A549 (cell line): ENCODE measurements at regions not wholly inside any gene's neighbourhood (a gene's known extent, or its start where the extent isn't known, plus 50 kb on each side); places are given as distances from the start of the nearest gene placed in this dataset.

Source experiments
- ATAC-seq, 2 experiments: fragments of 200-7000 bp in 1 of 2; fragments of >200 bp in 1 of 2; cut with Nextera tagmentation in 1 of 2; cut with Tn5 transposase in 1 of 2; 3 replicates each; pipeline versions ENCODE4 v1.8.0 to v1.9.1; 2018 to 2020; ENCODE audit warnings: mild to moderate bottlenecking in 1 of 2, moderate library complexity in 1 of 2
- CTCF ChIA-PET: fragments of 300-600 bp; sonication (Branson Sonifier 250); formaldehyde crosslinking; extraction: SDS; loops from one replicate; lab custom pipeline; 2021; ENCODE audit warnings: antibody characterized with exemption, inconsistent platforms; lab: Yijun Ruan, JAX
- POLR2A ChIA-PET: fragments of 350-600 bp; formaldehyde crosslinking; extraction: SDS; loops from one replicate; lab custom pipeline; 2021; ENCODE audit warnings: antibody characterized with exemption, inconsistent platforms; lab: Yijun Ruan, JAX
- DNase-seq, 2 experiments: peaks; one replicate each; pipeline versions ENCODE4 v3.0.0 to v3.0.0-alpha.2; 2011 to 2016; ENCODE audit warnings: low read depth in 1 of 2, low spot score in 1 of 2
- FAIRE-seq: peaks from 2 replicates; lab custom pipeline; 2011; peaks lifted over from hg19 to GRCh38; lab: Jason Lieb, UNC
- H3K27ac ChIP-seq, 2 experiments: fragments of >200 bp; sonication (Bioruptor Twin); formaldehyde crosslinking; 3 replicates each; pipeline ENCODE4 v1.5.1; 2016 to 2017
- H3K4me1 ChIP-seq: fragments of >200 bp; sonication (Bioruptor Twin); formaldehyde crosslinking; 3 replicates; pipeline ENCODE4 v1.6.1; 2016
- H3K4me2 ChIP-seq: fragments of >200 bp; sonication (Bioruptor Twin); formaldehyde crosslinking; 3 replicates; pipeline ENCODE4 v1.6.1; 2016
- H3K4me3 ChIP-seq: fragments of >200 bp; sonication (Bioruptor Twin); formaldehyde crosslinking; 3 replicates; pipeline ENCODE4 v1.5.1; 2016
- H3K9me3 ChIP-seq: fragments of >200 bp; sonication (Bioruptor Twin); formaldehyde crosslinking; 3 replicates; pipeline ENCODE4 v1.6.1; 2016
- ATOH8 ChIP-seq: fragments of 250-450 bp; sonication (Bioruptor Pico); IDR thresholded peaks from 2 replicates; pipeline ENCODE4 v1.5.0; 2020; ENCODE audit warnings: low read depth, mild to moderate bottlenecking, moderate library complexity
- CBX2 ChIP-seq: fragments of 200-600 bp; sonication (generic); IDR thresholded peaks from 2 replicates; pipeline ENCODE4 v1.6.1; 2016; ENCODE audit warnings: low read depth, mild to moderate bottlenecking, borderline replicate concordance
- CBX8 ChIP-seq: fragments of 200-600 bp; sonication (generic); IDR thresholded peaks from 2 replicates; pipeline ENCODE4 v1.6.1; 2016
- CEBPB ChIP-seq, 2 experiments: fragments of >200 bp in 1 of 2; sonication (Bioruptor Twin) in 1 of 2; formaldehyde crosslinking in 1 of 2; IDR thresholded peaks; 2 replicates each; pipeline ENCODE4 v1.6.1; 2012 to 2016
- EHF ChIP-seq: fragments of 250-450 bp; sonication (Bioruptor Pico); IDR thresholded peaks from 2 replicates; pipeline ENCODE4 v1.5.0; 2020; ENCODE audit warnings: mild to moderate bottlenecking
- EHMT2 ChIP-seq: fragments of 200-600 bp; sonication (generic); IDR thresholded peaks from 2 replicates; pipeline ENCODE4 v1.6.1; 2016; ENCODE audit warnings: antibody characterized with exemption, low read depth, mild to moderate bottlenecking, moderate library complexity
- ELK1 ChIP-seq: fragments of 150-350 bp; IDR thresholded peaks from 2 replicates; pipeline ENCODE4 v1.6.1; 2014; ENCODE audit warnings: low read depth, mild to moderate bottlenecking, low read length
- EP300 ChIP-seq, 2 experiments: fragments of >200 bp; sonication (Bioruptor Twin); formaldehyde crosslinking; IDR thresholded peaks; 2 replicates in 1 of 2; 3 replicates in 1 of 2; pipeline ENCODE4 v1.6.1; 2016 to 2017
- FOSB ChIP-seq: fragments of 250-450 bp; sonication (Bioruptor Pico); IDR thresholded peaks from 2 replicates; pipeline ENCODE4 v1.5.0; 2020; ENCODE audit warnings: mild to moderate bottlenecking, moderate library complexity
- GATA3 ChIP-seq: IDR thresholded peaks from 2 replicates; pipeline ENCODE4 v1.6.1; 2012; ENCODE audit warnings: borderline replicate concordance
- HMGXB4 ChIP-seq: fragments of 250-450 bp; sonication (Bioruptor Pico); IDR thresholded peaks from 2 replicates; pipeline ENCODE4 v1.5.0; 2021; ENCODE audit warnings: mild to moderate bottlenecking, moderate library complexity, borderline replicate concordance
- HOXB13 ChIP-seq: fragments of 250-450 bp; sonication (Bioruptor Pico); IDR thresholded peaks from 2 replicates; pipeline ENCODE4 v1.5.0; 2020; ENCODE audit warnings: low read depth, mild to moderate bottlenecking, moderate library complexity
- HOXB5 ChIP-seq: fragments of 250-450 bp; sonication (Bioruptor Pico); IDR thresholded peaks from 2 replicates; pipeline ENCODE4 v1.5.0; 2020; ENCODE audit warnings: mild to moderate bottlenecking, moderate library complexity
- KDM1A ChIP-seq: fragments of 200-600 bp; sonication (generic); IDR thresholded peaks from 2 replicates; pipeline ENCODE4 v1.6.1; 2016; ENCODE audit warnings: low read depth, mild to moderate bottlenecking
- MAFK ChIP-seq: fragments of 450-650 bp; IDR thresholded peaks from 2 replicates; pipeline ENCODE4 v1.6.1; 2014; ENCODE audit not compliant: partially characterized antibody
- MYC ChIP-seq: IDR thresholded peaks from 2 replicates; pipeline ENCODE4 v1.6.1; 2012; ENCODE audit warnings: mild to moderate bottlenecking, inconsistent platforms, low read length, improper control_type of control experiment, borderline replicate concordance
- PBX3 ChIP-seq: IDR thresholded peaks from 2 replicates; pipeline ENCODE4 v1.6.1; 2012
- POLR2A ChIP-seq: IDR thresholded peaks from 2 replicates; pipeline ENCODE4 v1.6.1; 2012; ENCODE audit warnings: mild to moderate bottlenecking, low read length
- RAD21 ChIP-seq, 2 experiments: fragments of >200 bp in 1 of 2; sonication (Bioruptor Twin) in 1 of 2; formaldehyde crosslinking in 1 of 2; IDR thresholded peaks in 1 of 2; conservative IDR thresholded peaks in 1 of 2; 2 replicates in 1 of 2; 3 replicates in 1 of 2; pipeline ENCODE4 v1.6.1; 2012 to 2018; ENCODE audit warnings: inconsistent platforms in 1 of 2
- RARB ChIP-seq: fragments of 250-450 bp; sonication (Bioruptor Pico); IDR thresholded peaks from 2 replicates; pipeline ENCODE4 v1.8.0; 2021; ENCODE audit warnings: mild to moderate bottlenecking, moderate library complexity
- RNF2 ChIP-seq: fragments of 200-600 bp; sonication (generic); IDR thresholded peaks from 2 replicates; pipeline ENCODE4 v1.6.1; 2016; ENCODE audit warnings: low read depth, mild to moderate bottlenecking, antibody characterized with exemption, moderate library complexity, borderline replicate concordance
- SREBF2 ChIP-seq: fragments of 450-650 bp; IDR thresholded peaks from 2 replicates; pipeline ENCODE4 v1.6.1; 2014; ENCODE audit warnings: mild to moderate bottlenecking, moderate library complexity
- TFCP2L1 ChIP-seq: fragments of 250-450 bp; sonication (Bioruptor Pico); IDR thresholded peaks from 2 replicates; pipeline ENCODE4 v1.5.0; 2021; ENCODE audit warnings: mild to moderate bottlenecking
- USF2 ChIP-seq: fragments of 450-650 bp; IDR thresholded peaks from 2 replicates; pipeline ENCODE4 v1.6.1; 2014; ENCODE audit warnings: antibody characterized with exemption
- ZSCAN20 ChIP-seq: fragments of 250-450 bp; sonication (Bioruptor Pico); IDR thresholded peaks from 2 replicates; pipeline ENCODE4 v1.8.0; 2022; ENCODE audit warnings: mild to moderate bottlenecking, moderate library complexity
- WGBS: methylation state at CpG from one replicate; pipeline ENCODE4 v1.1.6; 2017; ENCODE audit errors: missing lambda C conversion rate; 5-methylcytosine and 5-hydroxymethylcytosine counted together

- Histone ChIP-seq H3K9me3 (no peaks in the 10 kb centered on the region), H3K4me1 (no peaks in the 10 kb centered on the region), H3K27ac (no peak overlapping the region), H3K4me2 (no peak overlapping the region), H3K4me3 (no peak overlapping the region)
- TF ChIP-seq CBX2 (no peak), ATOH8 (CRISPR knock-in tag) (no peak), ELK1 (no peak), EHF (CRISPR knock-in tag) (no peak), CBX8 (no peak), POLR2A (no peak), EP300 (IDR thresholded peaks at IDR 0.05) (no peak), TFCP2L1 (CRISPR knock-in tag) (no peak)
- ChIA-PET POLR2A (no interaction called here), CTCF (no interaction called here)
- WGBS = 42% methylated on average over 10 of the region's 10 CpGs
- FAIRE-seq (no peak), DNase-seq (no peak), ATAC-seq (no peak)
These were observed 533.7 kb downstream of the LIG4 start for GRCh38 chr13:107681600-107681999.

GRCh38 chr13:107680115-107680514, 535.2 kb downstream of the LIG4 start:
- no peak overlapping the region for H3K27ac ChIP-seq
- 0% methylated on average over 7 of the region's 7 CpGs for WGBS

GRCh38 chr13:107678075-107678689, 537.2 kb downstream of the LIG4 start:
- ATAC-seq (no peak), DNase-seq (no peak), FAIRE-seq (no peak)
- WGBS = 7% methylated on average over 11 of the region's 11 CpGs
- Histone ChIP-seq H3K27ac (no peak overlapping the region), H3K9me3 (no peaks in the 10 kb centered on the region), H3K4me1 (no peaks in the 10 kb centered on the region), H3K4me3 (no peak overlapping the region), H3K4me2 (no peak overlapping the region)
- POLR2A ChIA-PET = no interaction called here
- CTCF ChIA-PET = no interaction called here
- TF ChIP-seq MAFK (no peak), SREBF2 (no peak), ATOH8 (CRISPR knock-in tag) (no peak), CBX8 (no peak), HMGXB4 (no peak), USF2 (no peak), MYC (no peak), EHMT2 (no peak)

More at GRCh38 chr13:107680115-107680514, 535.2 kb downstream of the LIG4 start:
- Histone ChIP-seq H3K9me3 (no peaks in the 10 kb centered on the region), H3K4me1 (no peaks in the 10 kb centered on the region)
- DNase-seq (no peak), FAIRE-seq (no peak), ATAC-seq (no peak)
- CTCF ChIA-PET = no interaction called here
- no peak for TF ChIP-seq HOXB13 (CRISPR knock-in tag)
- no peak for TF ChIP-seq GATA3
- TF ChIP-seq EHMT2 = no peak
- no peak for TF ChIP-seq RARB (CRISPR knock-in tag)
- TF ChIP-seq FOSB = no peak
- TF ChIP-seq PBX3 = no peak
- TF ChIP-seq CBX2 = no peak
- TF ChIP-seq ZSCAN20 = no peak
- no peak for TF ChIP-seq KDM1A
- no peak for TF ChIP-seq HOXB5 (CRISPR knock-in tag)
- TF ChIP-seq RAD21 (conservative IDR thresholded peaks at IDR 0.05 in 1 of 2, IDR thresholded peaks at IDR 0.05 in 1 of 2) = no peak
- no peak for TF ChIP-seq RNF2
- TF ChIP-seq CEBPB (IDR thresholded peaks at IDR 0.05) = no peak
- TF ChIP-seq, all 56 proteins: peak for 0
- H3K4me2 ChIP-seq = no peak overlapping the region
- no peak overlapping the region for H3K4me3 ChIP-seq
- POLR2A ChIA-PET = no interaction called here
